ENCODE measurements at regions not wholly inside any gene's neighbourhood (a gene's known extent, or its start where the extent isn't known, plus 50 kb on each side); places are given as distances from the start of the nearest gene placed in this dataset.

GRCh38 chr3:40713306-40713705, 188.5 kb downstream of the ZNF621 start:
- TF ChIP-seq CTCF (IDR thresholded peaks at IDR 0.05) (no peak), POLR2AphosphoS5 (IDR thresholded peaks at IDR 0.05) (no peak), POLR2A (IDR thresholded peaks at IDR 0.05) (no peak)

All from breast epithelium (tissue), 3 donors.